ENCODE measurements at regions not wholly inside any gene's neighbourhood (a gene's known extent, or its start where the extent isn't known, plus 50 kb on each side); places are given as distances from the start of the nearest gene placed in this dataset.

- Histone ChIP-seq H3K36me3 (ENCODE audit: control insufficient read depth, insufficient read depth, low read length) (no peaks in the 10 kb centered on the region), H3K4me1 (no peaks in the 10 kb centered on the region), H3K27me3 (replicated peaks; ENCODE audit: control insufficient read depth, insufficient read depth, low read length) (no peaks in the 10 kb centered on the region), H3K4me3 (ENCODE audit: low read depth, low read length) (no peak overlapping the region), H3K9me3 (no peaks in the 10 kb centered on the region)
- Mint-ChIP-seq H3K27me3 (ENCODE audit: insufficient read depth, unreplicated experiment) (no peaks in the 10 kb centered on the region), H3K4me1 (ENCODE audit: low read depth, unreplicated experiment) (no peaks in the 10 kb centered on the region), H3K9me3 (ENCODE audit: unreplicated experiment) (peaks cover 30% of the 10 kb centered on the region), H3K27ac (ENCODE audit: unreplicated experiment) (no peak overlapping the region), H3K36me3 (ENCODE audit: insufficient read depth, unreplicated experiment) (no peaks in the 10 kb centered on the region), H3K4me3 (ENCODE audit: unreplicated experiment) (no peak overlapping the region)
- DNase-seq = no peak
- intact Hi-C loops (cut with micrococcal nuclease; ENCODE audit: unreplicated experiment) = no loop called here
- ChIA-PET POLR2A (no interaction called here), CTCF (no interaction called here)
- no peak for TF ChIP-seq CTCF (IDR thresholded peaks at IDR 0.05; ENCODE audit: insufficient read depth in 1 of 2, low read depth in 1 of 2, low read length in 1 of 2, severe bottlenecking in 1 of 2, unreplicated experiment in 1 of 2)
- no TSS peak for BruUV-seq (replicated peaks)
These were observed 433.6 kb upstream of the PPP1R2C start for GRCh38 chrX:43211570-43211969.

GRCh38 chrX:43218198-43218597 is 437.9 kb upstream of the MAOA start:
- TF ChIP-seq CTCF (IDR thresholded peaks at IDR 0.05; ENCODE audit: insufficient read depth in 1 of 2, low read depth in 1 of 2, low read length in 1 of 2, severe bottlenecking in 1 of 2, unreplicated experiment in 1 of 2) = no peak
- Histone ChIP-seq H3K4me1 (no peaks in the 10 kb centered on the region; the same call in 1 of the 2 replicates), H3K27me3 (replicated peaks; ENCODE audit: control insufficient read depth, insufficient read depth, low read length) (no peaks in the 10 kb centered on the region), H3K36me3 (ENCODE audit: control insufficient read depth, insufficient read depth, low read length) (no peaks in the 10 kb centered on the region), H3K9me3 (peaks cover 5% of the 10 kb centered on the region; the same call in 1 of the 2 replicates), H3K4me3 (ENCODE audit: low read depth, low read length) (no peak overlapping the region)
- intact Hi-C loops (cut with micrococcal nuclease; ENCODE audit: unreplicated experiment) = no loop called here
- CTCF ChIA-PET = no interaction called here
- no TSS peak for BruUV-seq (replicated peaks)
- Mint-ChIP-seq H3K4me1 (ENCODE audit: low read depth, unreplicated experiment) (no peaks in the 10 kb centered on the region), H3K27me3 (ENCODE audit: insufficient read depth, unreplicated experiment) (no peaks in the 10 kb centered on the region), H3K27ac (ENCODE audit: unreplicated experiment) (no peak overlapping the region), H3K4me3 (ENCODE audit: unreplicated experiment) (no peak overlapping the region), H3K36me3 (ENCODE audit: insufficient read depth, unreplicated experiment) (no peaks in the 10 kb centered on the region), H3K9me3 (ENCODE audit: unreplicated experiment) (peaks cover 20% of the 10 kb centered on the region)
- peak in 1 of 2 experiments; percentile 8 for DNase-seq
- POLR2A ChIA-PET = no interaction called here

- no peaks in the 10 kb centered on the region for H3K36me3 ChIP-seq (ENCODE audit: control insufficient read depth, insufficient read depth, low read length)
- TF ChIP-seq CTCF (IDR thresholded peaks at IDR 0.05; ENCODE audit: insufficient read depth in 1 of 2, low read depth in 1 of 2, low read length in 1 of 2, severe bottlenecking in 1 of 2, unreplicated experiment in 1 of 2) = no peak
- POLR2A ChIA-PET = no interaction called here
- no peaks in the 10 kb centered on the region for H3K27me3 Mint-ChIP-seq (ENCODE audit: insufficient read depth, unreplicated experiment)
- CTCF ChIA-PET = no interaction called here
- no TSS peak for BruUV-seq (replicated peaks)
- no peaks in the 10 kb centered on the region for H3K4me1 Mint-ChIP-seq (ENCODE audit: low read depth, unreplicated experiment)
- no peaks in the 10 kb centered on the region for H3K36me3 Mint-ChIP-seq (ENCODE audit: insufficient read depth, unreplicated experiment)
- H3K9me3 ChIP-seq = peaks cover 19% of the 10 kb centered on the region
- no peak overlapping the region for H3K4me3 ChIP-seq (ENCODE audit: low read depth, low read length)
- no peaks in the 10 kb centered on the region for H3K27me3 ChIP-seq (replicated peaks; ENCODE audit: control insufficient read depth, insufficient read depth, low read length)
- H3K4me1 ChIP-seq = peaks cover 17% of the 10 kb centered on the region
- no peak overlapping the region for H3K4me3 Mint-ChIP-seq (ENCODE audit: unreplicated experiment)
- intact Hi-C loops (cut with micrococcal nuclease; ENCODE audit: unreplicated experiment) = no loop called here
- DNase-seq = no peak
- H3K9me3 Mint-ChIP-seq (ENCODE audit: unreplicated experiment) = peaks cover 10% of the 10 kb centered on the region
- H3K27ac Mint-ChIP-seq (ENCODE audit: unreplicated experiment) = no peak overlapping the region
These were observed 431.6 kb upstream of the MAOA start for GRCh38 chrX:43224496-43224895.

All from Caco-2 (cell line).